ENCODE measurements at regions not wholly inside any gene's neighbourhood (a gene's known extent, or its start where the extent isn't known, plus 50 kb on each side); places are given as distances from the start of the nearest gene placed in this dataset.
A peak's percentile ranks its signal among the peaks of the same experiment; 100 is the strongest.

DNA sequence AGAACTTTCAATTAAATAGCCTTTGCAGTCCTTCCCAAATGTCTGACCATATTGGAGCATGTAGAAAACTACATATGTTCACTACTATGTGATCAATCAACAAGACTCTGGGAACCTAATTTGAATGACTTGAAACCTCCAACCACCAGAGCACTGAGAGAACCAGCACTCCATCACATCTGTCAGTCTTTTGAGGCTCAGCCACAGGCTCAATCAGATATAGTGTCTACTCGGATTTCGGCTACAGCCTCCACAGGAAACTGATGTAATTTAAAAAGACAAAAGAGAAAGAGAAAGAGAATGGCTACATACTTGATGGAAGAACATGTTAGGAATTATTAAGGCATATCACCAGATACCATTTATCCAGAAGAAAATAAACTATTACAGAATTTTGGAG lies 859.0 kb downstream of the FAM181B start (continued):
- TF ChIP-seq, protein P1, sequence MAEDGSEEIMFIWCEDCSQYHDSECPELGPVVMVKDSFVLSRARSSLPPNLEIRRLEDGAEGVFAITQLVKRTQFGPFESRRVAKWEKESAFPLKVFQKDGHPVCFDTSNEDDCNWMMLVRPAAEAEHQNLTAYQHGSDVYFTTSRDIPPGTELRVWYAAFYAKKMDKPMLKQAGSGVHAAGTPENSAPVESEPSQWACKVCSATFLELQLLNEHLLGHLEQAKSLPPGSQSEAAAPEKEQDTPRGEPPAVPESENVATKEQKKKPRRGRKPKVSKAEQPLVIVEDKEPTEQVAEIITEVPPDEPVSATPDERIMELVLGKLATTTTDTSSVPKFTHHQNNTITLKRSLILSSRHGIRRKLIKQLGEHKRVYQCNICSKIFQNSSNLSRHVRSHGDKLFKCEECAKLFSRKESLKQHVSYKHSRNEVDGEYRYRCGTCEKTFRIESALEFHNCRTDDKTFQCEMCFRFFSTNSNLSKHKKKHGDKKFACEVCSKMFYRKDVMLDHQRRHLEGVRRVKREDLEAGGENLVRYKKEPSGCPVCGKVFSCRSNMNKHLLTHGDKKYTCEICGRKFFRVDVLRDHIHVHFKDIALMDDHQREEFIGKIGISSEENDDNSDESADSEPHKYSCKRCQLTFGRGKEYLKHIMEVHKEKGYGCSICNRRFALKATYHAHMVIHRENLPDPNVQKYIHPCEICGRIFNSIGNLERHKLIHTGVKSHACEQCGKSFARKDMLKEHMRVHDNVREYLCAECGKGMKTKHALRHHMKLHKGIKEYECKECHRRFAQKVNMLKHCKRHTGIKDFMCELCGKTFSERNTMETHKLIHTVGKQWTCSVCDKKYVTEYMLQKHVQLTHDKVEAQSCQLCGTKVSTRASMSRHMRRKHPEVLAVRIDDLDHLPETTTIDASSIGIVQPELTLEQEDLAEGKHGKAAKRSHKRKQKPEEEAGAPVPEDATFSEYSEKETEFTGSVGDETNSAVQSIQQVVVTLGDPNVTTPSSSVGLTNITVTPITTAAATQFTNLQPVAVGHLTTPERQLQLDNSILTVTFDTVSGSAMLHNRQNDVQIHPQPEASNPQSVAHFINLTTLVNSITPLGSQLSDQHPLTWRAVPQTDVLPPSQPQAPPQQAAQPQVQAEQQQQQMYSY (CRISPR knock-in tag; IDR thresholded peaks at IDR 0.05) = no peak
- TF ChIP-seq, protein P2, sequence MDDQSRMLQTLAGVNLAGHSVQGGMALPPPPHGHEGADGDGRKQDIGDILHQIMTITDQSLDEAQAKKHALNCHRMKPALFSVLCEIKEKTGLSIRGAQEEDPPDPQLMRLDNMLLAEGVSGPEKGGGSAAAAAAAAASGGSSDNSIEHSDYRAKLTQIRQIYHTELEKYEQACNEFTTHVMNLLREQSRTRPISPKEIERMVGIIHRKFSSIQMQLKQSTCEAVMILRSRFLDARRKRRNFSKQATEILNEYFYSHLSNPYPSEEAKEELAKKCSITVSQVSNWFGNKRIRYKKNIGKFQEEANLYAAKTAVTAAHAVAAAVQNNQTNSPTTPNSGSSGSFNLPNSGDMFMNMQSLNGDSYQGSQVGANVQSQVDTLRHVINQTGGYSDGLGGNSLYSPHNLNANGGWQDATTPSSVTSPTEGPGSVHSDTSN (IDR thresholded peaks at IDR 0.05; ENCODE audit: insufficient replicate concordance, low read depth, low read length) = peak; percentile 58

DNA sequence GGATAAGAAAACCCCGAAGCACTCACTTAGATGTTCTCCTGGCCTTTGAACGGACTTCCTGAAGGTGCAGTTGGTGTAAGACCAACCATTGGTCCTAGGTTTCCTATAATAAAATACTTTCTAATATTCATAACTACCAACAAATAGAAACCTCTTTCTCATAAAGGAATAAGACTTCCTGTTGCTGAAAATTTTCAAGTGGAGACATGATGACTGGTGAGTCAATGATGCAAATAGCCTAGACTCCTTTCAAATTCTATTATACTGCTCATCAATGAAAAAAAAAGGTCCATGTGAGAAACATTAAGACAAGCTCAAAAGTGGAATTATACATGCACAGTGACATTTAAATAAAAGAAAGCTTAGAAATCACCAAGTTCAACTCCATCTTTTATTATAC lies 862.8 kb downstream of the FAM181B start:
- H3K9me3 ChIP-seq (replicated peaks; ENCODE audit: control insufficient read depth, insufficient read depth, low read length) = peaks cover 6% of the 10 kb centered on the region
- no peak for ATAC-seq
- BruUV-seq (replicated peaks) = no TSS peak
- H3K9ac ChIP-seq (ENCODE audit: control insufficient read depth, insufficient read depth, low read length) = no peak overlapping the region
- H3K36me3 ChIP-seq (ENCODE audit: control insufficient read depth in 2 of 2, insufficient read depth in 2 of 2, low read length in 1 of 2) = no peaks in the 10 kb centered on the region
- H4K20me1 ChIP-seq (ENCODE audit: control insufficient read depth, insufficient read depth) = no peaks in the 10 kb centered on the region
- ChIA-PET POLR2A (no interaction called here), CTCF (interaction anchor here (1.7 kb wide), 1 partner anchor 9 kb away, joined by 5 read pairs; no protein-coding TSS in a partner anchor), SMC1A (ENCODE audit: uncharacterized antibody, unreplicated experiment) (interaction anchor here (0.6 kb wide), 1 partner anchor 1010 kb away, joined by 3 read pairs; no protein-coding TSS in a partner anchor), RAD21 (ENCODE audit: unreplicated experiment) (interaction anchor here (1.0 kb wide), 1 partner anchor 11 kb away, joined by 3 read pairs; no protein-coding TSS in a partner anchor)
- in situ Hi-C loops (cut with MboI) = no loop called here
- intact Hi-C loops (cut with micrococcal nuclease; ENCODE audit: unreplicated experiment) = no loop called here
- H3K79me2 ChIP-seq (ENCODE audit: control insufficient read depth, insufficient read depth, low read length) = no peaks in the 10 kb centered on the region
- H2AFZ ChIP-seq (ENCODE audit: control insufficient read depth, low read depth, low read length) = no peak overlapping the region
- H3K4me3 ChIP-seq = peak overlapping the region; percentile 19; the same call in 1 of the 2 replicates
- no peak for FAIRE-seq
- peaks cover 14% of the 10 kb centered on the region; the same call in 1 of the 2 replicates for H3K4me1 ChIP-seq (ENCODE audit: control insufficient read depth, insufficient read depth, low read length)
- no peak overlapping the region for H3K4me2 ChIP-seq (ENCODE audit: control insufficient read depth, insufficient read depth)
- H3K27ac ChIP-seq (ENCODE audit: control insufficient read depth, insufficient read depth) = peak overlapping the region; percentile 56
- no peak for DNase-seq (ENCODE audit: low read depth, low spot score)
- 74% methylated on average over 2 of the region's 2 CpGs for WGBS (ENCODE audit: insufficient coverage, insufficient replicate concordance, low lambda C conversion rate, missing lambda C conversion rate)
- no peaks in the 10 kb centered on the region for H3K27me3 ChIP-seq (replicated peaks in 1 of 2; ENCODE audit: control insufficient read depth in 2 of 2, insufficient read depth in 2 of 2, low read length in 1 of 2)
- TF ChIP-seq, protein P3, sequence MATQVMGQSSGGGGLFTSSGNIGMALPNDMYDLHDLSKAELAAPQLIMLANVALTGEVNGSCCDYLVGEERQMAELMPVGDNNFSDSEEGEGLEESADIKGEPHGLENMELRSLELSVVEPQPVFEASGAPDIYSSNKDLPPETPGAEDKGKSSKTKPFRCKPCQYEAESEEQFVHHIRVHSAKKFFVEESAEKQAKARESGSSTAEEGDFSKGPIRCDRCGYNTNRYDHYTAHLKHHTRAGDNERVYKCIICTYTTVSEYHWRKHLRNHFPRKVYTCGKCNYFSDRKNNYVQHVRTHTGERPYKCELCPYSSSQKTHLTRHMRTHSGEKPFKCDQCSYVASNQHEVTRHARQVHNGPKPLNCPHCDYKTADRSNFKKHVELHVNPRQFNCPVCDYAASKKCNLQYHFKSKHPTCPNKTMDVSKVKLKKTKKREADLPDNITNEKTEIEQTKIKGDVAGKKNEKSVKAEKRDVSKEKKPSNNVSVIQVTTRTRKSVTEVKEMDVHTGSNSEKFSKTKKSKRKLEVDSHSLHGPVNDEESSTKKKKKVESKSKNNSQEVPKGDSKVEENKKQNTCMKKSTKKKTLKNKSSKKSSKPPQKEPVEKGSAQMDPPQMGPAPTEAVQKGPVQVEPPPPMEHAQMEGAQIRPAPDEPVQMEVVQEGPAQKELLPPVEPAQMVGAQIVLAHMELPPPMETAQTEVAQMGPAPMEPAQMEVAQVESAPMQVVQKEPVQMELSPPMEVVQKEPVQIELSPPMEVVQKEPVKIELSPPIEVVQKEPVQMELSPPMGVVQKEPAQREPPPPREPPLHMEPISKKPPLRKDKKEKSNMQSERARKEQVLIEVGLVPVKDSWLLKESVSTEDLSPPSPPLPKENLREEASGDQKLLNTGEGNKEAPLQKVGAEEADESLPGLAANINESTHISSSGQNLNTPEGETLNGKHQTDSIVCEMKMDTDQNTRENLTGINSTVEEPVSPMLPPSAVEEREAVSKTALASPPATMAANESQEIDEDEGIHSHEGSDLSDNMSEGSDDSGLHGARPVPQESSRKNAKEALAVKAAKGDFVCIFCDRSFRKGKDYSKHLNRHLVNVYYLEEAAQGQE (IDR thresholded peaks at IDR 0.05; ENCODE audit: low read depth, low read length) = no peak
- TF ChIP-seq MYB (IDR thresholded peaks at IDR 0.05; ENCODE audit: borderline replicate concordance, low read depth, low read length) (no peak), ESRRA (IDR thresholded peaks at IDR 0.05; ENCODE audit: low read length) (no peak), TCF7 (IDR thresholded peaks at IDR 0.05; ENCODE audit: borderline replicate concordance) (no peak), ZNF207 (IDR thresholded peaks at IDR 0.05; ENCODE audit: borderline replicate concordance) (no peak), ETV6 (conservative IDR thresholded peaks at IDR 0.05 in 1 of 2, IDR thresholded peaks at IDR 0.05 in 1 of 2; ENCODE audit: borderline replicate concordance in 1 of 2, low read depth in 1 of 2) (no peak), GATAD2B (conservative IDR thresholded peaks at IDR 0.05; ENCODE audit: low read depth) (no peak), CBFB (IDR thresholded peaks at IDR 0.05; ENCODE audit: low read depth) (no peak), IRF4 (IDR thresholded peaks at IDR 0.05; ENCODE audit: low read depth, low read length) (no peak)
